ENCODE measurements at regions not wholly inside any gene's neighbourhood (a gene's known extent, or its start where the extent isn't known, plus 50 kb on each side); places are given as distances from the start of the nearest gene placed in this dataset.

DNA sequence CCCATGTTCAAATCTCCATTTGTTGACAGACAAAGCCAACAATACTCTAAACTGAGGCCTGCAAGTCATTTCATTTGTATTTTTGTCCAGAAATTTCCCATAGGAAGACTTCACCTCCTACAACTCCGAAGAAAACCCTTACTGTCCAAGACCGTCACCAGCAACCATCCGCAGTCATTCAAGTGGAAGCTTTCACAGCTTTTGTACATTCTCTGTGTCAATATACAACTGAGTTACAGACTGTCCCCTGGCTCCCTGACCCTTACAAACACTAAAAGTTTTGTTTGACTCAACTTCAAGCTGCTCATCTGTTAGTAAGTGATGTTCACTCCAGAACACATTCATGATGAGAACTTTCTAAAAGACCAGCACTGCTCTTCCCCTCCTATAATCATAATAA is 210.1 kb downstream of the DEPDC1B start:
- TF ChIP-seq GATA3 (IDR thresholded peaks at IDR 0.05; ENCODE audit: low read depth, low read length) = no peak
- TF ChIP-seq GATA2 (IDR thresholded peaks at IDR 0.05; ENCODE audit: low read depth, low read length) = no peak

Measured in SH-SY5Y (cell line).